Sigmoid colon (tissue), 4 donors: ENCODE measurements at regions not wholly inside any gene's neighbourhood (a gene's known extent, or its start where the extent isn't known, plus 50 kb on each side); places are given as distances from the start of the nearest gene placed in this dataset.

Source experiments
- CTCF ChIP-seq, 4 experiments: fragments of 450-650 bp in 3 of 4; fragments of 200-600 bp in 1 of 4; IDR thresholded peaks; one replicate each; pipeline ENCODE4 v1.5.1; 2016 to 2019; ENCODE audit warnings: antibody characterized with exemption in 4 of 4, mild to moderate bottlenecking in 3 of 4, moderate library complexity in 2 of 4
- EP300 ChIP-seq, 4 donors: sonication (generic); formaldehyde crosslinking; IDR thresholded peaks; one replicate each; pipeline ENCODE4 v1.6.1; 2017; ENCODE audit warnings: antibody characterized with exemption in 4 of 4
- POLR2A ChIP-seq, 2 donors: fragments of 450-650 bp; IDR thresholded peaks; one replicate each; pipeline ENCODE4 v1.6.1; 2016; ENCODE audit warnings: antibody characterized with exemption in 2 of 2, mild to moderate bottlenecking in 2 of 2, moderate library complexity in 2 of 2
- POLR2AphosphoS5 ChIP-seq, 4 donors: sonication (generic); formaldehyde crosslinking; IDR thresholded peaks; one replicate each; pipeline ENCODE4 v1.6.1; 2017; ENCODE audit warnings: antibody characterized with exemption in 4 of 4

GRCh38 chr18:34314847-34315246 lies 90.1 kb upstream of the NOL4 start:
- TF ChIP-seq CTCF (IDR thresholded peaks at IDR 0.05) (no peak), POLR2A (IDR thresholded peaks at IDR 0.05) (no peak), EP300 (IDR thresholded peaks at IDR 0.05) (no peak), POLR2AphosphoS5 (IDR thresholded peaks at IDR 0.05) (no peak)
